Heart left ventricle (tissue), 13 donors: ENCODE measurements at regions not wholly inside any gene's neighbourhood (a gene's known extent, or its start where the extent isn't known, plus 50 kb on each side); places are given as distances from the start of the nearest gene placed in this dataset.

Source experiments
- CTCF ChIP-seq, 12 donors: fragments of 200-600 bp; sonication (generic) in 4 of 12; IDR thresholded peaks; one replicate each; pipeline versions ENCODE4 v1.5.0 to v1.8.0; 2018 to 2022; ENCODE audit warnings: antibody characterized with exemption in 12 of 12, mild to moderate bottlenecking in 5 of 12
- POLR2A ChIP-seq, 2 donors: fragments of 450-650 bp; IDR thresholded peaks; one replicate each; pipeline ENCODE4 v1.6.1; 2017; ENCODE audit warnings: antibody characterized with exemption in 2 of 2, mild to moderate bottlenecking in 2 of 2, moderate library complexity in 2 of 2
- donor health status: ischemic (EF 13 %, LVEDD 7.1; RV severe dilation, severe dysfunction).
- donor health status: DM: no; HTN: yes; CAD: no.
- donor health status: DM: no; HTN: no; CAD: no.
- donor health status: ischemic (EF 25% LVEDD 6.9; RV normal size, moderate dysfunction).
- donor health status: ischemic (EF 25% LVEDD 5.7; RV mildly dilated, moderate dysfunction).
- donor health status: ischemic (EF 35%, LVEDD 5.7; RV mildly dilated, moderate dysfunction).
- donor health status: nonischemic (EF 11% LVEDD 7.7; RV severe dilation, severe dysfunction).
- donor health status: DM: yes; HTN: yes; CAD: no.
- donor health status: PGD.
- donor health status: ischemic (EF 29% LVEDD 5.4; RV normal size, mild dysfunction).
- donor health status: nonischemic (EF 23%, LVEDD 6.1; RV moderate dilation, normal function).

- no peak for TF ChIP-seq POLR2A (IDR thresholded peaks at IDR 0.05)
- TF ChIP-seq CTCF (IDR thresholded peaks at IDR 0.05): no peak
Measured at GRCh38 chr10:113368666-113369364, 184.0 kb upstream of the HABP2 start.
